CD14-positive monocyte (primary cell): ENCODE measurements at regions not wholly inside any gene's neighbourhood (a gene's known extent, or its start where the extent isn't known, plus 50 kb on each side); places are given as distances from the start of the nearest gene placed in this dataset.

Experiments
- DNase-seq, 3 donors: peaks; one replicate each; pipeline ENCODE4 v3.0.0-alpha.2; 2011 to 2022
- H2AFZ ChIP-seq: 2 replicates; pipeline ENCODE4 v1.6.0; 2012; ENCODE audit warnings: mild to moderate bottlenecking, low read depth, low read length, inconsistent platforms; ENCODE audit not compliant: insufficient read depth, poor library complexity, severe bottlenecking
- H3K27ac ChIP-seq, 2 donors: 1 replicate in 1 of 2; 2 replicates in 1 of 2; pipeline ENCODE4 v1.5.1; 2012 to 2013; ENCODE audit warnings: low read length in 2 of 2, control low read depth in 1 of 2, inconsistent platforms in 1 of 2, low read depth in 1 of 2, mild to moderate bottlenecking in 1 of 2
- H3K27me3 ChIP-seq, 2 donors: one replicate each; pipeline versions ENCODE4 v1.6.0 to v1.6.1; 2011 to 2013; ENCODE audit warnings: low read length in 2 of 2; ENCODE audit not compliant: control insufficient read depth in 2 of 2, insufficient read depth in 2 of 2
- H3K36me3 ChIP-seq, 2 donors: replicated peaks in 1 of 2; 1 replicate in 1 of 2; 2 replicates in 1 of 2; pipeline versions ENCODE4 v1.5.1 to v1.6.1; 2012 to 2013; ENCODE audit warnings: low read length in 2 of 2, control low read depth in 1 of 2, inconsistent platforms in 1 of 2, mild to moderate bottlenecking in 1 of 2; ENCODE audit not compliant: insufficient read depth in 2 of 2, control insufficient read depth in 1 of 2
- H3K4me1 ChIP-seq, 2 donors: 1 replicate in 1 of 2; 2 replicates in 1 of 2; pipeline versions ENCODE4 v1.5.1 to v1.6.1; 2012 to 2013; ENCODE audit warnings: low read length in 2 of 2, control low read depth in 1 of 2, inconsistent platforms in 1 of 2, mild to moderate bottlenecking in 1 of 2, moderate library complexity in 1 of 2; ENCODE audit not compliant: insufficient read depth in 2 of 2, control insufficient read depth in 1 of 2
- H3K4me2 ChIP-seq: replicated peaks from 2 replicates; pipeline ENCODE3; 2012; ENCODE audit warnings: low read length, moderate library complexity, mild to moderate bottlenecking; ENCODE audit not compliant: poor library complexity, severe bottlenecking; ENCODE audit errors: extremely low read depth
- H3K4me3 ChIP-seq, 3 experiments: fragments of 200-600 bp in 1 of 3; sonication (generic) in 1 of 3; replicated peaks in 1 of 3; 1 replicate in 2 of 3; 2 replicates in 1 of 3; pipeline ENCODE4 v1.5.1; 2011 to 2013; ENCODE audit warnings: low read length in 3 of 3, mild to moderate bottlenecking in 3 of 3, control low read depth in 2 of 3, low read depth in 2 of 3, inconsistent platforms in 1 of 3, moderate library complexity in 1 of 3
- H3K79me2 ChIP-seq: 2 replicates; pipeline ENCODE4 v1.6.0; 2012; ENCODE audit warnings: mild to moderate bottlenecking, control low read depth, inconsistent platforms, low read length, moderate library complexity; ENCODE audit not compliant: insufficient read depth
- H3K9ac ChIP-seq: 2 replicates; pipeline ENCODE4 v1.6.0; 2017; ENCODE audit warnings: low read length, mild to moderate bottlenecking; ENCODE audit not compliant: insufficient read depth, poor library complexity, severe bottlenecking
- H3K9me3 ChIP-seq, 2 donors: replicated peaks in 1 of 2; 1 replicate in 1 of 2; 2 replicates in 1 of 2; pipeline versions ENCODE4 v1.5.1 to v1.6.1; 2012 to 2013; ENCODE audit warnings: low read length in 2 of 2, control low read depth in 1 of 2; ENCODE audit not compliant: control insufficient read depth in 1 of 2, insufficient read depth in 1 of 2
- H4K20me1 ChIP-seq: 2 replicates; pipeline ENCODE4 v1.6.0; 2012; ENCODE audit warnings: mild to moderate bottlenecking, low read length, control low read depth, moderate library complexity; ENCODE audit not compliant: insufficient read depth
- H3K27ac Mint-ChIP-seq, 7 donors: one replicate each; pipeline ENCODE4 v1.8.0; 2020; ENCODE audit warnings: mild to moderate bottlenecking in 7 of 7, mixed read lengths in 7 of 7, moderate library complexity in 6 of 7, inconsistent platforms in 2 of 7
- H3K27me3 Mint-ChIP-seq, 3 donors: one replicate each; pipeline ENCODE4 v1.8.0; 2021 to 2022; ENCODE audit warnings: low read depth in 3 of 3, mild to moderate bottlenecking in 3 of 3, mixed read lengths in 3 of 3, moderate library complexity in 3 of 3, inconsistent platforms in 1 of 3
- H3K36me3 Mint-ChIP-seq, 2 donors: one replicate each; pipeline ENCODE4 v1.8.0; 2020; ENCODE audit warnings: mixed read lengths in 2 of 2, inconsistent platforms in 1 of 2, mild to moderate bottlenecking in 1 of 2
- H3K4me1 Mint-ChIP-seq: one replicate; pipeline ENCODE4 v1.8.0; 2020; ENCODE audit warnings: mild to moderate bottlenecking, mixed read lengths
- H3K4me3 Mint-ChIP-seq, 2 donors: one replicate each; pipeline ENCODE4 v1.8.0; 2020; ENCODE audit warnings: mild to moderate bottlenecking in 2 of 2, mixed read lengths in 2 of 2, moderate library complexity in 1 of 2
- H3K9me3 Mint-ChIP-seq, 7 donors: one replicate each; pipeline ENCODE4 v1.8.0; 2020 to 2022; ENCODE audit warnings: mixed read lengths in 7 of 7, mild to moderate bottlenecking in 6 of 7, moderate library complexity in 6 of 7, inconsistent platforms in 2 of 7
- WGBS: methylation state at CpG from one replicate; pipeline ENCODE4 v1.1.5; 2013; ENCODE audit warnings: missing lambda C conversion rate; ENCODE audit not compliant: insufficient coverage; 5-methylcytosine and 5-hydroxymethylcytosine counted together
- intact Hi-C, 2 donors: fragments of 100-400 bp; cut with micrococcal nuclease; formaldehyde crosslinking; loops; one replicate each; pipeline versions ENCODE4 v1.15.0 to v1.15.1; 2023
- TF ChIP-seq, protein P1 (sequence below): fragments of 200-600 bp; IDR thresholded peaks from one replicate; pipeline ENCODE4 v1.8.0; 2022; ENCODE audit warnings: antibody characterized with exemption, mild to moderate bottlenecking

DNA sequence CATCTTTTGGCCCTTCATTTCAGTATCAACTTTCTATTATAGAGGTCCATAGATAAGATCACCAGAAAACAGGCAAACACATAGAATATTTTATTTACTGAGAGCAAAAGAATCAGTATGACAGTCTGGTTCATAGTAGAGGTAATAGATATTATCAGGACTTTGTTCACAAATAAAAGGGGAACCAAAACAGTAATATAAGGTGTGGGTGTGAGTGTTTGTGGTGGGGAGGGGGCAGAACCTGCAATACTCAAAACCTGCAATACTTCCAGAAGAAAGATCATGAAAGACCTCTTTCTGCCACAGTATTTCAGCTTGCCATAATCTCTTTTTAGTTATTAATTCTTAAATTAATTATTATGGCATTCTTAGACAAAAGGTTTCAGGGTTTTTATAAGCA lies 578.7 kb upstream of the SLITRK1 start:
- Histone ChIP-seq H3K36me3 (no peaks in the 10 kb centered on the region), H3K79me2 (no peaks in the 10 kb centered on the region), H3K4me2 (no peak overlapping the region), H3K27me3 (no peaks in the 10 kb centered on the region), H2AFZ (no peak overlapping the region), H3K4me1 (no peaks in the 10 kb centered on the region), H4K20me1 (no peaks in the 10 kb centered on the region), H3K27ac (no peak overlapping the region), H3K9me3 (peaks cover 5 to 8% of the 10 kb centered on the region in 2 donors), H3K9ac (no peak overlapping the region), H3K4me3 (no peak overlapping the region)
- Mint-ChIP-seq H3K27me3 (peaks cover 0 to 2% (median 2%) of the 10 kb centered on the region in 3 donors), H3K9me3 (peaks cover 3 to 14% (median 9%) of the 10 kb centered on the region in 7 donors), H3K4me1 (no peaks in the 10 kb centered on the region), H3K36me3 (no peaks in the 10 kb centered on the region), H3K27ac (no peak overlapping the region), H3K4me3 (no peak overlapping the region)
- TF ChIP-seq, protein P1, sequence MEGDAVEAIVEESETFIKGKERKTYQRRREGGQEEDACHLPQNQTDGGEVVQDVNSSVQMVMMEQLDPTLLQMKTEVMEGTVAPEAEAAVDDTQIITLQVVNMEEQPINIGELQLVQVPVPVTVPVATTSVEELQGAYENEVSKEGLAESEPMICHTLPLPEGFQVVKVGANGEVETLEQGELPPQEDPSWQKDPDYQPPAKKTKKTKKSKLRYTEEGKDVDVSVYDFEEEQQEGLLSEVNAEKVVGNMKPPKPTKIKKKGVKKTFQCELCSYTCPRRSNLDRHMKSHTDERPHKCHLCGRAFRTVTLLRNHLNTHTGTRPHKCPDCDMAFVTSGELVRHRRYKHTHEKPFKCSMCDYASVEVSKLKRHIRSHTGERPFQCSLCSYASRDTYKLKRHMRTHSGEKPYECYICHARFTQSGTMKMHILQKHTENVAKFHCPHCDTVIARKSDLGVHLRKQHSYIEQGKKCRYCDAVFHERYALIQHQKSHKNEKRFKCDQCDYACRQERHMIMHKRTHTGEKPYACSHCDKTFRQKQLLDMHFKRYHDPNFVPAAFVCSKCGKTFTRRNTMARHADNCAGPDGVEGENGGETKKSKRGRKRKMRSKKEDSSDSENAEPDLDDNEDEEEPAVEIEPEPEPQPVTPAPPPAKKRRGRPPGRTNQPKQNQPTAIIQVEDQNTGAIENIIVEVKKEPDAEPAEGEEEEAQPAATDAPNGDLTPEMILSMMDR, result no peak
- DNase-seq, result no peak
- intact Hi-C loops, result no loop called here

DNA sequence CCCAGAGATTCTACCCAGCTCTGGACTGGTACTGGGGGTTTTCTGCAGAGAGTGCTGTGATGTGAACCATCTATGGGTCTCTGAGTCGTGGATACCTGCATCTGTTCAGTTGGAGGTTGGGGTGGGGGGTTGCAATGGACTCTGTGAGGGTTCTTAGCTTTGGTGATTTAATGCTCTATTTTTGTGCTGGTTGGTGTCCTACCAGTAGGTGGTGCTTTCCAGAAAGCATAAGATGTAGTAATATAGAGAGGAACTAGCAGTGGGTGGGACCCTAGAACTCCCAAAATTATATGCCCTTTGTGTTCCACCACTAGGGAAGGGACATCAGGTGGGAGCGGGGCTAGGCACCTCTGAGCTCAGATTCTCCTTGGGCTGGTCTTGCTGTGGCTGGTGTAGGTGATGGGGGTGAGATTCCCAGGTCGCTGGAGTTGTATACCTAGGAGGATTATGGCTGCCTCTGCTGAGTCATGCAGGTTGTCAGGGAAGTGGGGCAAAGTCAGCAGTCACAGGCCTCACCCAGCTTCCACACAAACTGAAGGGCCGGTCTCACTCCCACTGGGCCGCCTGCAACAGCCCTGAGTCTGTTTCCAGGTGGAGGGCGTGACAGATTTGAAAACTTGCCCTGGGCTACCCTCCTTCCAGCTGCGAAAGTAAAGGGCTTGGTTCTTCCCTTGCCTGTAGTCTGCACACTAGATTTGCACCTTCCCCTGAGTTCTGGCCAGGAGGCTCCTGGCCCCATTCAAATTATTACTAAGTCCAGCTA lies 573.0 kb upstream of the SLITRK1 start:
- no peak overlapping the region for H3K4me2 ChIP-seq
- H3K36me3 Mint-ChIP-seq, result no peaks in the 10 kb centered on the region
- no peaks in the 10 kb centered on the region for H3K79me2 ChIP-seq
- H3K4me3 ChIP-seq, result no peak overlapping the region
- H3K9me3 ChIP-seq, result peaks cover 12 to 14% of the 10 kb centered on the region in 2 donors
- H3K36me3 ChIP-seq, result no peaks in the 10 kb centered on the region
- H3K27ac Mint-ChIP-seq, result peak overlapping the region in 1 of 7 donors; percentile 24
- no peaks in the 10 kb centered on the region for H4K20me1 ChIP-seq
- no peak overlapping the region for H3K9ac ChIP-seq
- intact Hi-C loops, result no loop called here
- no peaks in the 10 kb centered on the region for H3K27me3 Mint-ChIP-seq
- H3K27ac ChIP-seq, result no peak overlapping the region
- H3K27me3 ChIP-seq, result no peaks in the 10 kb centered on the region
- peaks cover 7 to 21% (median 10%) of the 10 kb centered on the region in 7 donors for H3K9me3 Mint-ChIP-seq
- no peak for DNase-seq
- no peaks in the 10 kb centered on the region for H3K4me1 Mint-ChIP-seq
- no peaks in the 10 kb centered on the region for H3K4me1 ChIP-seq
- 83% methylated on average over 6 of the region's 7 CpGs for WGBS
- no peak overlapping the region for H2AFZ ChIP-seq
- no peak overlapping the region for H3K4me3 Mint-ChIP-seq
- TF ChIP-seq, protein P1, result no peak
